Activated CD4-positive, alpha-beta memory T cell treated with anti-CD3 and anti-CD28 coated beads for 36 hours (primary cell): ENCODE measurements at regions not wholly inside any gene's neighbourhood (a gene's known extent, or its start where the extent isn't known, plus 50 kb on each side); places are given as distances from the start of the nearest gene placed in this dataset.

Source experiments
- CTCF ChIA-PET: fragments of 350-600 bp; sonication (Branson Sonifier 250); formaldehyde crosslinking; loops from one replicate; lab custom pipeline; 2021; ENCODE audit warnings: antibody characterized with exemption, inconsistent platforms; lab: Charles Lee
- POLR2A ChIA-PET: fragments of 350-600 bp; sonication (Branson Sonifier 250); formaldehyde crosslinking; loops from one replicate; lab custom pipeline; 2021; ENCODE audit warnings: antibody characterized with exemption; lab: Charles Lee
- DNase-seq: peaks from one replicate; pipeline ENCODE4 v3.0.0-alpha.2; 2020
- H3K27ac Mint-ChIP-seq: one replicate; pipeline ENCODE4 v1.8.0; 2021; ENCODE audit warnings: mixed read lengths
- H3K27me3 Mint-ChIP-seq: one replicate; pipeline ENCODE4 v1.8.0; 2021; ENCODE audit warnings: mixed read lengths
- H3K36me3 Mint-ChIP-seq: one replicate; pipeline ENCODE4 v1.8.0; 2021; ENCODE audit warnings: mixed read lengths
- H3K4me1 Mint-ChIP-seq: one replicate; pipeline ENCODE4 v1.8.0; 2021; ENCODE audit warnings: low read depth, mixed read lengths
- H3K4me3 Mint-ChIP-seq: one replicate; pipeline ENCODE4 v1.8.0; 2021; ENCODE audit warnings: mild to moderate bottlenecking, mixed read lengths
- H3K9me3 Mint-ChIP-seq: one replicate; pipeline ENCODE4 v1.8.0; 2021; ENCODE audit warnings: mixed read lengths
- intact Hi-C: fragments of 100-400 bp; cut with micrococcal nuclease; formaldehyde crosslinking; loops from one replicate; pipeline ENCODE4 v1.15.1; 2023

DNA sequence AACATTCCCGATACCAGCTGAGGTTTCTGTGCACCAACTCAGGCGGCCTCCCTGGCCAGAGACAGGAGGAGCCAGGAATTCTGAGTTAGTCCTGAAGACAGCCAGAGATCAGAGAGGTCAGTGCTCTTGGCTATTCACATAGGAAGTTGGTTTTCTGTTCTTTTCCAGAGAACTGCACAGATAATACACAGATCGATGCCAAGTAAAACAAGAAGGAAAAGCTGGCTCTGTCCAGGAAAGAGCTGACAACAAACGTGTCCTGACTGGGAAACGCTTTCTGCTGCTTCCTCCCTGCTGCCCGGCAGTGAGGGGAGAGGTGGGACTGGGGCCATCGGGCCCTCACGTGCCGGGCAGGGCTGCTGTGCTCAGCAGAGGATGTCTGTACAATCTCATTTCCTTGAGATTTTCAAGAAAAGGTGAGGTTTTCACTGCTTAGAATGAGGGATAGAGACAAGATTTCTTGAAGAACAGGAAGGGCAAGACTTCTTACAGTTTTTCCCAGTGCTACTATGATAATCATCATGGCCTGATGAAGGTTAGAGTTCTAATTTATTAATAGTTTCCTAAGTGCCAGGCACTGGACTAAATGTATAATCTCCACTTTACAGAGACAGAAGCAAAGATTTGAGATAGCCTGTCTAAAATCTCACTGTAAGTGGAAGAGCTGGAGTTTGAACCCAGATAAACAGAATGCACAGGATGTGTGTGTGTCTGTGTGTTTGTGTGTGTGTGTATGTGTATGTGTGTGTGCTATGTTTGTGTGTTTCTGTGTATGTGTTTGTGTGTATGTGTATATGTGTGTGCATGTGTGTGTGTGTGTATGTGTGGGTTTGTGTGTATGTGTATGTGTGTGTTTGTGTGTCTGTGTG is 211.0 kb upstream of the RAB4A start:
- Mint-ChIP-seq H3K27me3 (no peaks in the 10 kb centered on the region), H3K9me3 (no peaks in the 10 kb centered on the region)

DNA sequence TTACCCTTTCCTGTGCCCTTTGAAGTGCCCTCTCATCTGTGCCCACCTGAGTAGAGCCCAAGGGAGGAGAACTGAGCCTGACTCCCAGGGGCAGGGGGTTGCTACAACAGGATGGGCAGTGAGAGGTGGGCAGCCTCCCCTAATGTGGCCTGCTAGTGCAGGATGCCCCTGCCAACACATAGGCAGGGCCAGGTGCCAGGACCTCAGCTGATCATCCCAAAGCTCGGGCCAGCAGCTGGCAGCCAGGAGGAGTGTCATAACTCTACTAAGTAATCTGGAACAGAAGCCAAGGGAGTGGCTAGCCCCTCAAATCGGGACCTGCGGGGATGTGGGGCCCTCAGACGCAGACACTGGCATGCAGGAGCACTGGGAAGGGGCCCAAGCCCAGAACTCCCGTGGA is 208.8 kb upstream of the RAB4A start:
- Mint-ChIP-seq H3K36me3 (no peaks in the 10 kb centered on the region), H3K27ac (no peak overlapping the region), H3K27me3 (no peaks in the 10 kb centered on the region), H3K9me3 (no peaks in the 10 kb centered on the region), H3K4me1 (peaks cover 33% of the 10 kb centered on the region), H3K4me3 (no peak overlapping the region)
- intact Hi-C loops, result no loop called here
- no peak for DNase-seq
- ChIA-PET POLR2A (no interaction called here), CTCF (no interaction called here)

More for the DNA sequence above, 211.0 kb upstream of the RAB4A start:
- peaks cover 35% of the 10 kb centered on the region for H3K4me1 Mint-ChIP-seq
- no peaks in the 10 kb centered on the region for H3K36me3 Mint-ChIP-seq
- no peak overlapping the region for H3K27ac Mint-ChIP-seq
- no peak overlapping the region for H3K4me3 Mint-ChIP-seq
- POLR2A ChIA-PET, result no interaction called here
- CTCF ChIA-PET, result no interaction called here
- no peak for DNase-seq
- intact Hi-C loops, result no loop called here

DNA sequence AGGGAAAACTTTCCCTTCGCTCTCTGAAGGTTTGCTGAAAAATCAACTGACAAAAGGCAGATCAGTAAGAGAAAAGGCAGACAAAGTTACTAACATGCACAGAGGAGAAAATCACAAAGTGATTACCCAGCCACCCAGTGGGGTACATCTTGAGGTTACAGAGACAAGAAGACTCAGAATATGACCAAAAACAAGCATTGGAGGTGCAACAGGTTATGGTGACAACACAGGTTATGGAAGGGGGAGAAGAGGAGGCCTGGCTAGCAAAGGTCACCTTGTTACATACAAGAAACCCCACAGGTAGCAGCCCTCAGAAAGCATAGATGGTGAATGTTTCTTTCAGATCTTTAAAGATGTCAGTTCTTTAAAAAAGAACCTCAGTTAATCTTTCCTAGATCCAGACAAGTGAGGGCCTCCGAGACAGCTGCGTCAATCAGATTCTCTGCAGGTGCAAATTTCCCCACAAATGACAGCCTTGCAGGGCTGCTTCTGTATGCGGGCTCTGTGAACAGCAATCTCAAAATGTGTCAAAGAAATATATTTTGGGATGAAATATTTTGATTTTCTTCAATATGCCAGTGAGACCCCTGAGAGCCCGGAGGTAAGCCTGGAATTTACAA is 207.6 kb upstream of the RAB4A start:
- no peak overlapping the region for H3K27ac Mint-ChIP-seq
- no peaks in the 10 kb centered on the region for H3K27me3 Mint-ChIP-seq
- POLR2A ChIA-PET, result no interaction called here

DNA sequence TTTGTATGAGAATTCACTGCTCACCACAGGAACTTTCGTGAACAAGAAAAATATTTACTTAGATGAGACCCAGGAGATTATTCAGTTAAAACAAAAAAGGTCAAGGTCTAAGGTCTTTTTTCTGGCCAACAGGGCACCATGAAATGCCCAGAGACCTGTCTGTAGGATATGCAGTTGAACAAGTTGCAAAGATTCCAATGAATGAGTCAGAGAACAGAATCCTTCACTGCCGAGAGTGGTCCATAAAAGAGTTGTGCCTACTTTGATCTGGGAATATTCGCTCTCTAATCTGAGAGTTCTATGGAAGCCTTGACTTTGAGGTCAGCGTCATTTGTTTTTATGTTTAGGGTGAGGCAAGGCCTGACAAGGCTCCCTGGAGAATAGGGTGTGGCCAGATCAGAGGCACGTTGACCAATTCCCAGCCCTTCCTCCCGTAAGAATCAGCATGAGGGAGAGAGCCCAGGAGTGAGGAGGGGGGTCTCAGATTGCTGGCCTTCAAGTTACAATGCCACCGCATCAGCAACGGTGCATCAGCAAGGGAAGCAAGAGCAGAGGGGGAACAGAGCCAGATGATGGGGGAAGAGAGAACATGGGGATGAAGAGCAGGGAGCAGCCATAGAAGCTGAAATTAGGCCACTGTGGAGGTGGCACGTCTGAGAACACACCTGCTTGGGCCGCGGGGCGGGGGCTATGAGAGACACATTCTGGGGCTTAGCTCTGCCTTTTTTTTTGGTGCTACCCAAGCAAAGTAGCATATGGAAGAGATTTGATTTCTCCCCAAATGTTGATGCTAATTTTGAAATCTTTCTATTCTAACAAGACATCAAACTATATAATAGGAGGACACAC is 206.4 kb upstream of the RAB4A start:
- ChIA-PET POLR2A (no interaction called here), CTCF (no interaction called here)
- intact Hi-C loops, result no loop called here
- Mint-ChIP-seq H3K27me3 (no peaks in the 10 kb centered on the region), H3K27ac (no peak overlapping the region), H3K4me3 (no peak overlapping the region), H3K9me3 (no peaks in the 10 kb centered on the region), H3K4me1 (peaks cover 30% of the 10 kb centered on the region), H3K36me3 (no peaks in the 10 kb centered on the region)
- DNase-seq, result no peak

More for the DNA sequence above, 207.6 kb upstream of the RAB4A start:
- DNase-seq, result no peak
- no peaks in the 10 kb centered on the region for H3K36me3 Mint-ChIP-seq
- H3K4me1 Mint-ChIP-seq, result peaks cover 32% of the 10 kb centered on the region
- CTCF ChIA-PET, result no interaction called here
- no peak overlapping the region for H3K4me3 Mint-ChIP-seq
- no peaks in the 10 kb centered on the region for H3K9me3 Mint-ChIP-seq
- intact Hi-C loops, result no loop called here

DNA sequence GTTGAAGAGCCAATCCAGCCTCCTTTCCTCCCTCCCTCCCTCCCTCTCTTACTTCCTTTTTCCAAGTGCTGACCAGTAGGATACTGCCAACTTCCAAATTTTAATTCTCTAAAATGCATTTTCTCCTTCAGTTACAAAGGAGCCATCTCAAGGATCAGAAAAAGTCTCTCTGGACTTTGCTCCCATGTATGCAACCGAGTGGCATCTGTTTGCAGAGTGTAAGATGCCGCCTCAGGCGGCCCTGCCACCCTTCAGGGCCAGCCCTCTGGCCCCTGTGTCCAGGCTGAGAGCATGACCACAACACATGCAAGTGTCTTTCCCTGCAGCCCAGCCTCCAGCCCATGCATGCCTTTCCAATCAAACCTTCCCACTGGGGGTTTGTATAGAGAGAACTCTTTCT is 205.3 kb upstream of the RAB4A start:
- DNase-seq, result no peak
- Mint-ChIP-seq H3K4me3 (no peak overlapping the region), H3K27me3 (no peaks in the 10 kb centered on the region), H3K9me3 (no peaks in the 10 kb centered on the region), H3K27ac (no peak overlapping the region), H3K4me1 (peaks cover 20% of the 10 kb centered on the region), H3K36me3 (no peaks in the 10 kb centered on the region)
- intact Hi-C loops, result no loop called here
- POLR2A ChIA-PET, result no interaction called here
- CTCF ChIA-PET, result no interaction called here

DNA sequence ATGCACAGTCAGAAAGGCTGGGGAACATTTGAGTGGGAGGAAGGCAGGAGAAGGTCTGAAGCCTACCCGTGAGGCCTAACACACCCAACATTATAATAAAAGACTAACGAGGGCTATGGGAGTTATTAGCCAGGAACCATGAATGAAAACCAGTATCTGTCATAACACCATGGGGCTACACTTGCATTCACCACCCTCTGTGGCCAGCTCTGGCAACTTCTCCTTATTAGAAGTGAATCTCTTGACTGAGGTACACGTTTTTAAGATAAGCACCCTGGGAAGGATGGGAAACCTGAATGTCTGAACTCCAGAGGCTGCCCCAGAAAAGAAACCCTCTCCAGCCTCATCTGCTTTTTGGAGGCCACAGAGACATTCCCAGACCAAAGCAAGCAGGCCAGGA is 204.3 kb upstream of the RAB4A start:
- Mint-ChIP-seq H3K36me3 (no peaks in the 10 kb centered on the region), H3K27me3 (no peaks in the 10 kb centered on the region), H3K9me3 (no peaks in the 10 kb centered on the region), H3K4me1 (peaks cover 20% of the 10 kb centered on the region), H3K4me3 (no peak overlapping the region), H3K27ac (no peak overlapping the region)
- intact Hi-C loops, result no loop called here
- ChIA-PET POLR2A (no interaction called here), CTCF (interaction anchor here (2.4 kb wide), 1 partner anchor 161 kb away, joined by 12 read pairs; no protein-coding TSS in a partner anchor)
- DNase-seq, result no peak

DNA sequence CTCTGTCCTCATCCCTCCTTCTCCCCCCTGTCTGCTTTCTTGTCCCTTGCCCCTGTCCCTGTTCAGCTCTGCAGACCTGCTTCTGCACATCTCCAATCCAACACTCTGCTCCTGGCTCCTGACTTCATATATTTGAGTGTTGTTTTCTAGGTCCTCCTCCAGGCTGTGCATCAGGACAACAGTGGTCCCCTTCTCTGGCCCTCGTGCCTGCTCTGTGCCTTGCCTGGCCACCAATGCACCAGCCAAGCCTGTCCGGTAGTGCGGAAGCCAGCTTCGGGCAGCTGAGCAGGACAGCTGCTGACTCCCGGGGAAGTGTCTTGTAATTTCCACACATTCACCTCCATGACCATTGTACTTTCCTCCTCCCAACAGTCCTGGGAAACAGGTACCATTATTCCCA is 203.4 kb upstream of the RAB4A start:
- H3K4me3 Mint-ChIP-seq, result no peak overlapping the region
- peaks cover 20% of the 10 kb centered on the region for H3K4me1 Mint-ChIP-seq
- no peaks in the 10 kb centered on the region for H3K36me3 Mint-ChIP-seq
- no peaks in the 10 kb centered on the region for H3K9me3 Mint-ChIP-seq
- POLR2A ChIA-PET, result no interaction called here
- intact Hi-C loops, result no loop called here
- CTCF ChIA-PET, result interaction anchor here (2.4 kb wide), 1 partner anchor 160 kb away, joined by 12 read pairs; no protein-coding TSS in a partner anchor
- H3K27ac Mint-ChIP-seq, result no peak overlapping the region
- DNase-seq, result no peak
- no peaks in the 10 kb centered on the region for H3K27me3 Mint-ChIP-seq

DNA sequence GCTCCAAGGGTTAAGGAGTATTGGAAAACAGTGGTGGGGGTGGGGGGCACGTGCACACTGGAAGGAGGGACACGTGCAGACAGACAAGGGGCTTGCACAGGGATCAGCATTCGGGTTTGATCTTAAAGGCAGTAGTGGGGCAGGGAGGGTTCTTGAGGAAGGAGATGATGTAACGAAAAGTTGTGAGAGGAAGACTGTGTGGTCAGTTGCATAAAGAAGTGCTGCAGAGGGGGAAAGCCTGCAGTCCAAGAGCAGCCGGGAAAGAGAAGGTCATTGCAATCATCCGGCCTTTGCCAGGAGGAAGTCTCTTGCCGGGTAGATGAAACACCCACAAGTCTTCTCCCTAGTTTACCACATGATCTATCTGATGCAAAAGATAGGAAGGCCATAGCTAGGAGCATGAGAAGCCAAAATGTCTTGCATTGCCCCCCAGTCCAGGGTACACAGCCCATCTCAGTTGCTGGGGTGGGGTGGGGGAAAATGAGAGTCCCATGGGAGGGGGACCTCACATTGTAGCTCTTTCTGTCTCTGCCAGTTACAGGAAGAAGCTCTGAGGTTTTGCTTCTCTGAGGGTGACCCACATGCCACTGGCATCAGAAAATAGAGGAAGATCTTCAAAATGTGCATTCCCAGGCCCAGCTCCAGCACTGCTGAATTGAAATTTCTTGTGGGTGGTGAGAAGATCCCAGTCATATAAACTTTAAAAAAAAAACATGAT is 202.5 kb upstream of the RAB4A start:
- intact Hi-C loops, result no loop called here
- no peak overlapping the region for H3K27ac Mint-ChIP-seq
- H3K36me3 Mint-ChIP-seq, result no peaks in the 10 kb centered on the region
- no peaks in the 10 kb centered on the region for H3K9me3 Mint-ChIP-seq
- peaks cover 20% of the 10 kb centered on the region for H3K4me1 Mint-ChIP-seq
- POLR2A ChIA-PET, result no interaction called here
- CTCF ChIA-PET, result interaction anchor here (2.4 kb wide), 1 partner anchor 159 kb away, joined by 12 read pairs; no protein-coding TSS in a partner anchor
- no peaks in the 10 kb centered on the region for H3K27me3 Mint-ChIP-seq
- no peak overlapping the region for H3K4me3 Mint-ChIP-seq
- no peak for DNase-seq

DNA sequence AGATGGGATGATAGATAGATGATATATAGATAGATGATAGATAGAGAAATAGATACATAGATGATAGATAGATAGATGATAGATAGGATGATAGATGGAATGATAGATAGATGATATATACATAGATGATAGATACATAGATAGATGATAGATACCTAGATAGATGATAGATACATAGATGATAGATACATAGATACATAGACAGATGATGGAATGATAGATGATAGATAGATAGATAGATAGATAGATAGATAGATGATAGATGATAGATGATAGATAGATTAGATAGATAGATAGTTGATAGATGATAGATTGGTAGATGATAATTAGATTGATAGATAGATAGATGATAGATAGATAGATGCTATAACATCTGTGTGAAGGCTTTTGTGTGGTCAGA is 201.7 kb upstream of the RAB4A start:
- DNase-seq, result no peak
- no peak overlapping the region for H3K4me3 Mint-ChIP-seq
- CTCF ChIA-PET, result interaction anchor here (2.4 kb wide), 1 partner anchor 159 kb away, joined by 12 read pairs; no protein-coding TSS in a partner anchor
- peaks cover 20% of the 10 kb centered on the region for H3K4me1 Mint-ChIP-seq
- intact Hi-C loops, result no loop called here
- no peaks in the 10 kb centered on the region for H3K27me3 Mint-ChIP-seq
- POLR2A ChIA-PET, result no interaction called here
- H3K9me3 Mint-ChIP-seq, result no peaks in the 10 kb centered on the region
- no peak overlapping the region for H3K27ac Mint-ChIP-seq
- no peaks in the 10 kb centered on the region for H3K36me3 Mint-ChIP-seq

DNA sequence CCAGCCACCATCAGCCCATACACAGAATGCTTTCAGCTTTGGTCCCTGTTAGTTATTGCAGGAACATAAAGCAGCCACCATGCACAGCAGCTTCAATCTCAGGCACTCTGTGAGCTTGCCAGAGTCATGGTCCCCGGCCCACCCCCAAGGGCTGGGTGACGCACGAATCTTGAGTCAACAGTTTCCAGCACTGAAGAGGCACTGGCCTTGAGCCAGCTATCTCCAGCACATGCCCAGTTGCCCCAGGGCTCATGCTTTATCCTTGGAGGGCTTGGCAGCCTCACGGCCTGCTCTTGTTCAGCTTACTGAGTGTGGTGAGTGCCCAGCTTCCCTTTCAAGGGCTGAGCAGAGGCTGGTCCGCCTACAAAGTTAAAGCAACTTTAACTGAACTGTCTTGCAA is 200.7 kb upstream of the RAB4A start:
- intact Hi-C loops, result no loop called here
- ChIA-PET POLR2A (no interaction called here), CTCF (no interaction called here)
- Mint-ChIP-seq H3K9me3 (no peaks in the 10 kb centered on the region), H3K36me3 (no peaks in the 10 kb centered on the region), H3K4me3 (no peak overlapping the region), H3K4me1 (peaks cover 22% of the 10 kb centered on the region), H3K27me3 (no peaks in the 10 kb centered on the region), H3K27ac (no peak overlapping the region)
- DNase-seq, result no peak

DNA sequence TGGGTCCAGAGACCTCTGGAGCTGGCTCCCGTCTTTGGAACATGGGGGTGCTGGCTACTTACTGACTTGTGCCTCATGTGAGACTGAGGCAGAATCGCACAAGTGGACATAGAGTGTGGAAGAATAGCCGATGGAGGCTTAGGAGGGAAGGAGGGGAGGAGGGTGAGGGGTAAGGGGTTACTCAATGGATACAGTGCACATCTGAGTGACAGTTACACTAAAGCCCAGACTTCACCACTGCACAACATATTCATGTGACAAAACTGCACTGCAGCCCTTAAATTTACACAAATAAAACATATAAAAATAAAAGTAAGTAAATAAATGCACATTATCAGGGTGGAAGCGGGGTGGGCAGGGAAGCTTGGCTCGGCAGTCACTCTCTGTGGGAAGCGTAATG is 197.7 kb upstream of the RAB4A start:
- Mint-ChIP-seq H3K27me3 (no peaks in the 10 kb centered on the region), H3K4me3 (no peak overlapping the region), H3K9me3 (no peaks in the 10 kb centered on the region), H3K27ac (no peak overlapping the region), H3K4me1 (peaks cover 12% of the 10 kb centered on the region), H3K36me3 (no peaks in the 10 kb centered on the region)
- DNase-seq, result no peak
- POLR2A ChIA-PET, result no interaction called here
- intact Hi-C loops, result no loop called here
- CTCF ChIA-PET, result no interaction called here
